ENCODE measurements at regions not wholly inside any gene's neighbourhood (a gene's known extent, or its start where the extent isn't known, plus 50 kb on each side); places are given as distances from the start of the nearest gene placed in this dataset.

GRCh38 chr6:25179051-25179778 is 100.0 kb upstream of the CARMIL1 start:
- no peak for TF ChIP-seq CTCF (IDR thresholded peaks at IDR 0.05; ENCODE audit: low read depth, low read length, missing control alignments)

GRCh38 chr6:25180630-25181349 is 98.4 kb upstream of the CARMIL1 start:
- DNase-seq: no peak
- Histone ChIP-seq H3K4me3 (ENCODE audit: low read depth, low read length) (no peak overlapping the region), H3K27me3 (replicated peaks) (no peaks in the 10 kb centered on the region), H3K36me3 (replicated peaks) (no peaks in the 10 kb centered on the region), H3K27ac (no peak overlapping the region)
- TF ChIP-seq CTCF (IDR thresholded peaks at IDR 0.05; ENCODE audit: low read depth, low read length, missing control alignments): no peak
- in situ Hi-C loops (cut with HindIII; ENCODE audit: low pct_ligation_motif_present, low sequenced_read_pairs): no loop called here

More at GRCh38 chr6:25179051-25179778, 100.0 kb upstream of the CARMIL1 start:
- no peak overlapping the region for H3K4me3 ChIP-seq (ENCODE audit: low read depth, low read length)
- H3K27ac ChIP-seq: no peak overlapping the region
- no peak for DNase-seq
- no peaks in the 10 kb centered on the region for H3K36me3 ChIP-seq (replicated peaks)
- in situ Hi-C loops (cut with HindIII; ENCODE audit: low pct_ligation_motif_present, low sequenced_read_pairs): no loop called here
- no peaks in the 10 kb centered on the region for H3K27me3 ChIP-seq (replicated peaks)

- no peaks in the 10 kb centered on the region for H3K36me3 ChIP-seq (replicated peaks)
- H3K4me3 ChIP-seq (ENCODE audit: low read depth, low read length): no peak overlapping the region
- in situ Hi-C loops (cut with HindIII; ENCODE audit: low pct_ligation_motif_present, low sequenced_read_pairs): no loop called here
- DNase-seq: no peak
- no peak overlapping the region for H3K27ac ChIP-seq
- TF ChIP-seq CTCF (IDR thresholded peaks at IDR 0.05; ENCODE audit: low read depth, low read length, missing control alignments): no peak
- no peaks in the 10 kb centered on the region for H3K27me3 ChIP-seq (replicated peaks)
Observed at GRCh38 chr6:25181350-25181724, 97.8 kb upstream of the CARMIL1 start.

- no peak overlapping the region for H3K4me3 ChIP-seq (ENCODE audit: low read depth, low read length)
- no peak for TF ChIP-seq CTCF (IDR thresholded peaks at IDR 0.05; ENCODE audit: low read depth, low read length, missing control alignments)
- DNase-seq: no peak
- in situ Hi-C loops (cut with HindIII; ENCODE audit: low pct_ligation_motif_present, low sequenced_read_pairs): no loop called here
- no peak overlapping the region for H3K27ac ChIP-seq
- H3K36me3 ChIP-seq (replicated peaks): no peaks in the 10 kb centered on the region
- no peaks in the 10 kb centered on the region for H3K27me3 ChIP-seq (replicated peaks)
Observed at GRCh38 chr6:25181923-25182322, 97.3 kb upstream of the CARMIL1 start.

GRCh38 chr6:25186919-25187318 is 92.3 kb upstream of the CARMIL1 start:
- no peaks in the 10 kb centered on the region for H3K36me3 ChIP-seq (replicated peaks)
- H3K27ac ChIP-seq: no peak overlapping the region
- H3K4me3 ChIP-seq (ENCODE audit: low read depth, low read length): no peak overlapping the region
- H3K27me3 ChIP-seq (replicated peaks): no peaks in the 10 kb centered on the region
- no peak for DNase-seq
- in situ Hi-C loops (cut with HindIII; ENCODE audit: low pct_ligation_motif_present, low sequenced_read_pairs): no loop called here
- TF ChIP-seq CTCF (IDR thresholded peaks at IDR 0.05; ENCODE audit: low read depth, low read length, missing control alignments): no peak
